ENCODE measurements at regions not wholly inside any gene's neighbourhood (a gene's known extent, or its start where the extent isn't known, plus 50 kb on each side); places are given as distances from the start of the nearest gene placed in this dataset.

- Mint-ChIP-seq H3K27me3 (ENCODE audit: low read depth in 3 of 3) (peaks cover 0 to 3% (median 2%) of the 10 kb centered on the region in 3 donors), H3K4me3 (no peak overlapping the region), H3K36me3 (peaks cover under 1 to 4% of the 10 kb centered on the region in 2 donors), H3K4me1 (peaks cover 50% of the 10 kb centered on the region), H3K27ac (no peak overlapping the region), H3K9me3 (no peaks in the 10 kb centered on the region)
- no peaks in the 10 kb centered on the region for H4K20me1 ChIP-seq (ENCODE audit: insufficient read depth, low read length)
- no peak overlapping the region for H3K27ac ChIP-seq (ENCODE audit: low read depth in 1 of 2, low read length in 2 of 2)
- H3K27me3 ChIP-seq (ENCODE audit: control insufficient read depth in 2 of 2, insufficient read depth in 2 of 2, low read length in 2 of 2), result no peaks in the 10 kb centered on the region
- H3K9ac ChIP-seq (ENCODE audit: insufficient read depth, low read length, poor library complexity, severe bottlenecking), result no peak overlapping the region
- H3K4me1 ChIP-seq (ENCODE audit: control insufficient read depth in 1 of 2, insufficient read depth in 2 of 2, low read length in 2 of 2), result peaks cover 26 to 35% of the 10 kb centered on the region in 2 donors
- no peak for DNase-seq
- H3K79me2 ChIP-seq (ENCODE audit: insufficient read depth, low read length), result no peaks in the 10 kb centered on the region
- intact Hi-C loops (cut with micrococcal nuclease), result no loop called here
- H3K4me3 ChIP-seq (replicated peaks in 1 of 3; ENCODE audit: low read depth in 2 of 3, low read length in 3 of 3), result no peak overlapping the region
- no peaks in the 10 kb centered on the region for H3K9me3 ChIP-seq (replicated peaks in 1 of 2; ENCODE audit: control insufficient read depth in 1 of 2, insufficient read depth in 1 of 2, low read length in 2 of 2)
- TF ChIP-seq, protein P1, sequence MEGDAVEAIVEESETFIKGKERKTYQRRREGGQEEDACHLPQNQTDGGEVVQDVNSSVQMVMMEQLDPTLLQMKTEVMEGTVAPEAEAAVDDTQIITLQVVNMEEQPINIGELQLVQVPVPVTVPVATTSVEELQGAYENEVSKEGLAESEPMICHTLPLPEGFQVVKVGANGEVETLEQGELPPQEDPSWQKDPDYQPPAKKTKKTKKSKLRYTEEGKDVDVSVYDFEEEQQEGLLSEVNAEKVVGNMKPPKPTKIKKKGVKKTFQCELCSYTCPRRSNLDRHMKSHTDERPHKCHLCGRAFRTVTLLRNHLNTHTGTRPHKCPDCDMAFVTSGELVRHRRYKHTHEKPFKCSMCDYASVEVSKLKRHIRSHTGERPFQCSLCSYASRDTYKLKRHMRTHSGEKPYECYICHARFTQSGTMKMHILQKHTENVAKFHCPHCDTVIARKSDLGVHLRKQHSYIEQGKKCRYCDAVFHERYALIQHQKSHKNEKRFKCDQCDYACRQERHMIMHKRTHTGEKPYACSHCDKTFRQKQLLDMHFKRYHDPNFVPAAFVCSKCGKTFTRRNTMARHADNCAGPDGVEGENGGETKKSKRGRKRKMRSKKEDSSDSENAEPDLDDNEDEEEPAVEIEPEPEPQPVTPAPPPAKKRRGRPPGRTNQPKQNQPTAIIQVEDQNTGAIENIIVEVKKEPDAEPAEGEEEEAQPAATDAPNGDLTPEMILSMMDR (IDR thresholded peaks at IDR 0.05), result no peak
- no peak overlapping the region for H2AFZ ChIP-seq (ENCODE audit: insufficient read depth, low read depth, low read length, poor library complexity, severe bottlenecking)
- WGBS (ENCODE audit: insufficient coverage), result 97% methylated on average over 6 of the region's 8 CpGs
- H3K4me2 ChIP-seq (replicated peaks; ENCODE audit: extremely low read depth, low read length, poor library complexity, severe bottlenecking), result no peak overlapping the region
- H3K36me3 ChIP-seq (replicated peaks in 1 of 2; ENCODE audit: control insufficient read depth in 1 of 2, insufficient read depth in 2 of 2, low read length in 2 of 2), result no peaks in the 10 kb centered on the region
These were observed 192.1 kb upstream of the ID2 start for GRCh38 chr2:8489751-8490150.

DNA sequence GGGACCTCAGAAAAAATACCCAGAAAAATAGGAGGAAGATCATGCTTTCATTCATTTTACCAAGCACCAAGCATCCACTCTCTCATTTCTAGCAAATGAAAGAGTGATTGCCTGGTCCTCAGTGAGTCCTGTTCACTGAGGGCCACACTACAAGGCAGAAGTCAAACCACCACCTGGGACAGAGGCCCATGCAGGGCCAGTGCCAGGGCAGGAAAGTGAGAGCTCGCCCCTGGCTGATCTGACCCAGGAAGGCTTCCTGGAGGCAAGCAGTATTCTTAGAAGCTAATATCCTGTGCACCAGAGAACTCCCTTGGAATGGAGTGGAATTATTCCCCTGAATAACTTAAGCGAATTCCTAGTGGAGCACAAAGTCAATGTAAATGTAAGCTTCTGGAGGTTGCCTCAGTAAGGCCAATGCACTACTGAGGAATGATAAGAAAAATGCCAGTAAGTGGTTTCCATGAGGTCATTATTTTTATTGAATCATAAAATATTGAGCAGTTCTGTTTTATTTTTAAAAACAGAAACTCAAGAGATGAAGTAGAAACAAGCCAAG is 191.6 kb upstream of the ID2 start:
- peaks cover 50% of the 10 kb centered on the region for H3K4me1 Mint-ChIP-seq

More for the DNA sequence above, 191.6 kb upstream of the ID2 start:
- Histone ChIP-seq H3K4me2 (replicated peaks; ENCODE audit: extremely low read depth, low read length, poor library complexity, severe bottlenecking) (no peak overlapping the region), H3K4me3 (replicated peaks in 1 of 3; ENCODE audit: low read depth in 2 of 3, low read length in 3 of 3) (no peak overlapping the region), H3K4me1 (ENCODE audit: control insufficient read depth in 1 of 2, insufficient read depth in 2 of 2, low read length in 2 of 2) (peaks cover 31 to 40% of the 10 kb centered on the region in 2 donors), H3K27ac (ENCODE audit: low read depth in 1 of 2, low read length in 2 of 2) (no peak overlapping the region), H2AFZ (ENCODE audit: insufficient read depth, low read depth, low read length, poor library complexity, severe bottlenecking) (no peak overlapping the region), H3K9me3 (replicated peaks in 1 of 2; ENCODE audit: control insufficient read depth in 1 of 2, insufficient read depth in 1 of 2, low read length in 2 of 2) (no peaks in the 10 kb centered on the region), H3K36me3 (replicated peaks in 1 of 2; ENCODE audit: control insufficient read depth in 1 of 2, insufficient read depth in 2 of 2, low read length in 2 of 2) (no peaks in the 10 kb centered on the region), H3K27me3 (ENCODE audit: control insufficient read depth in 2 of 2, insufficient read depth in 2 of 2, low read length in 2 of 2) (no peaks in the 10 kb centered on the region), H3K79me2 (ENCODE audit: insufficient read depth, low read length) (no peaks in the 10 kb centered on the region), H3K9ac (ENCODE audit: insufficient read depth, low read length, poor library complexity, severe bottlenecking) (no peak overlapping the region), H4K20me1 (ENCODE audit: insufficient read depth, low read length) (no peaks in the 10 kb centered on the region)
- TF ChIP-seq, protein P1 (IDR thresholded peaks at IDR 0.05), result no peak
- Mint-ChIP-seq H3K27ac (no peak overlapping the region), H3K4me3 (no peak overlapping the region), H3K27me3 (ENCODE audit: low read depth in 3 of 3) (peaks cover 0 to 3% (median 2%) of the 10 kb centered on the region in 3 donors), H3K36me3 (peaks cover 1 to 4% of the 10 kb centered on the region in 2 donors), H3K9me3 (no peaks in the 10 kb centered on the region)
- WGBS (ENCODE audit: insufficient coverage), result 89% methylated on average over 1 of the region's 2 CpGs
- DNase-seq, result no peak
- intact Hi-C loops (cut with micrococcal nuclease), result no loop called here

Data from CD14-positive monocyte (primary cell).